ENCODE measurements at regions not wholly inside any gene's neighbourhood (a gene's known extent, or its start where the extent isn't known, plus 50 kb on each side); places are given as distances from the start of the nearest gene placed in this dataset.

- TF ChIP-seq, protein P1, sequence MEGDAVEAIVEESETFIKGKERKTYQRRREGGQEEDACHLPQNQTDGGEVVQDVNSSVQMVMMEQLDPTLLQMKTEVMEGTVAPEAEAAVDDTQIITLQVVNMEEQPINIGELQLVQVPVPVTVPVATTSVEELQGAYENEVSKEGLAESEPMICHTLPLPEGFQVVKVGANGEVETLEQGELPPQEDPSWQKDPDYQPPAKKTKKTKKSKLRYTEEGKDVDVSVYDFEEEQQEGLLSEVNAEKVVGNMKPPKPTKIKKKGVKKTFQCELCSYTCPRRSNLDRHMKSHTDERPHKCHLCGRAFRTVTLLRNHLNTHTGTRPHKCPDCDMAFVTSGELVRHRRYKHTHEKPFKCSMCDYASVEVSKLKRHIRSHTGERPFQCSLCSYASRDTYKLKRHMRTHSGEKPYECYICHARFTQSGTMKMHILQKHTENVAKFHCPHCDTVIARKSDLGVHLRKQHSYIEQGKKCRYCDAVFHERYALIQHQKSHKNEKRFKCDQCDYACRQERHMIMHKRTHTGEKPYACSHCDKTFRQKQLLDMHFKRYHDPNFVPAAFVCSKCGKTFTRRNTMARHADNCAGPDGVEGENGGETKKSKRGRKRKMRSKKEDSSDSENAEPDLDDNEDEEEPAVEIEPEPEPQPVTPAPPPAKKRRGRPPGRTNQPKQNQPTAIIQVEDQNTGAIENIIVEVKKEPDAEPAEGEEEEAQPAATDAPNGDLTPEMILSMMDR (conservative IDR thresholded peaks at IDR 0.05; ENCODE audit: low read length): no peak
- no peak for TF ChIP-seq EZH2phosphoT487 (IDR thresholded peaks at IDR 0.05; ENCODE audit: borderline replicate concordance)
Observed at GRCh38 chr2:228334180-228334579, 152.7 kb upstream of the SPHKAP start.

All from Loucy (cell line).